Prostate gland (tissue), 2 donors: ENCODE measurements at regions not wholly inside any gene's neighbourhood (a gene's known extent, or its start where the extent isn't known, plus 50 kb on each side); places are given as distances from the start of the nearest gene placed in this dataset.

Experiments used
- DNase-seq: peaks from one replicate; pipeline ENCODE4 v3.0.0-alpha.2; 2019; ENCODE audit warnings: low spot score
- H3K27ac ChIP-seq, 2 donors: fragments of 200-600 bp; sonication (generic); 2 replicates each; pipeline ENCODE4 v1.5.1; 2017 to 2019
- H3K27me3 ChIP-seq: fragments of 200-600 bp; sonication (generic); replicated peaks from 2 replicates; pipeline ENCODE4 v1.5.1; 2019; ENCODE audit not compliant: insufficient read depth
- H3K36me3 ChIP-seq, 2 donors: fragments of 200-600 bp; sonication (generic); 1 replicate in 1 of 2; 2 replicates in 1 of 2; pipeline versions ENCODE4 v1.5.1 to v1.8.1; 2017 to 2019
- H3K4me1 ChIP-seq: fragments of 200-600 bp; sonication (generic); replicated peaks from 2 replicates; pipeline ENCODE4 v1.5.1; 2019
- H3K4me3 ChIP-seq, 2 donors: fragments of 200-600 bp; sonication (generic); 2 replicates each; pipeline ENCODE4 v1.5.1; 2017 to 2019
- H3K9me3 ChIP-seq: fragments of 200-600 bp; sonication (generic); 2 replicates; pipeline ENCODE4 v1.5.1; 2017
- POLR2A ChIP-seq: fragments of 450-650 bp; IDR thresholded peaks from one replicate; pipeline ENCODE4 v1.6.1; 2016; ENCODE audit warnings: antibody characterized with exemption, mild to moderate bottlenecking
- POLR2AphosphoS5 ChIP-seq: sonication (generic); formaldehyde crosslinking; IDR thresholded peaks from one replicate; pipeline ENCODE4 v1.6.1; 2017; ENCODE audit warnings: antibody characterized with exemption
- WGBS: methylation state at CpG from one replicate; pipeline ENCODE4 v1.1.5; 2018; 5-methylcytosine and 5-hydroxymethylcytosine counted together
- intact Hi-C: fragments of 100-400 bp; cut with DNase I; formaldehyde crosslinking; loops from one replicate; pipeline ENCODE4 v1.14.2; 2022
- TF ChIP-seq, protein P1 (sequence below), 4 experiments: fragments of 200-600 bp in 2 of 4; fragments of 450-650 bp in 2 of 4; sonication (generic) in 2 of 4; IDR thresholded peaks; 1 replicate in 3 of 4; 2 replicates in 1 of 4; pipeline ENCODE4 v1.5.1; 2016 to 2019; ENCODE audit warnings: antibody characterized with exemption in 4 of 4, mild to moderate bottlenecking in 2 of 4, moderate library complexity in 2 of 4

DNA sequence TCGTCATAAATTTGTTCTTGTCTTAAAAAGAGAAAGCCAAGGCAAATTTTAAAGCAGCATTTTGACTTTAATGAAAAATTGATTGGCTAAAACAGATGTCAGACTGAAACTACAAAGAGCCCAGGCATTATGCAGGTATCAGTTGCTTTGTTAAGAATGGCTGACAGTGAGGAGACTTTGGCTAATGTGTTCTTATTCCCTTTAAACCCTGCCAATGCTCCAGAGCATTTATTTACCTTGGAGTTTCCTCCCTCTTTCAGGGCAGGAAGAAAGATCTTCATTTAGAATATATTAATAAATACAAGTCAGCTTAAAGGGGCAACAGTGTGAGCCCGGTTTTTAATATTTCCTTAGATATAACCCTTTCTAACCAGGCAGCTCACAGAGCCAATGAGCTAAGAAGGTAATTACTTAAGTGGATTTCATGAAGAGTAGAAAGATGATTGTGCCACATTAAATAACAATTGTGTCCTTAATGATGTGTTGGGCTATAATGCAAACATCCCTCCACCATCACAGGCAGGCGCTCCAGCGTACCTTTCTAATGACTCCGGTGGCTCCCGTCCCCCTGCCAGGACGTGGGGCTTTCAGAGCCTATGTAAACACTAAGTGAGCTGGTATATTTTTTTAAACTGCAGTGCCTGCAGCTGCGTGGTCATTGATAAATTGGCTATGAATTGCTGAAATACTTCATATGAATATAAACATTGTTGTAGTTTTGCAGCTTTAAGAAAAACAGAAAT is 349.4 kb upstream of the POU3F3 start:
- no peak for TF ChIP-seq POLR2AphosphoS5
- TF ChIP-seq, protein P1, sequence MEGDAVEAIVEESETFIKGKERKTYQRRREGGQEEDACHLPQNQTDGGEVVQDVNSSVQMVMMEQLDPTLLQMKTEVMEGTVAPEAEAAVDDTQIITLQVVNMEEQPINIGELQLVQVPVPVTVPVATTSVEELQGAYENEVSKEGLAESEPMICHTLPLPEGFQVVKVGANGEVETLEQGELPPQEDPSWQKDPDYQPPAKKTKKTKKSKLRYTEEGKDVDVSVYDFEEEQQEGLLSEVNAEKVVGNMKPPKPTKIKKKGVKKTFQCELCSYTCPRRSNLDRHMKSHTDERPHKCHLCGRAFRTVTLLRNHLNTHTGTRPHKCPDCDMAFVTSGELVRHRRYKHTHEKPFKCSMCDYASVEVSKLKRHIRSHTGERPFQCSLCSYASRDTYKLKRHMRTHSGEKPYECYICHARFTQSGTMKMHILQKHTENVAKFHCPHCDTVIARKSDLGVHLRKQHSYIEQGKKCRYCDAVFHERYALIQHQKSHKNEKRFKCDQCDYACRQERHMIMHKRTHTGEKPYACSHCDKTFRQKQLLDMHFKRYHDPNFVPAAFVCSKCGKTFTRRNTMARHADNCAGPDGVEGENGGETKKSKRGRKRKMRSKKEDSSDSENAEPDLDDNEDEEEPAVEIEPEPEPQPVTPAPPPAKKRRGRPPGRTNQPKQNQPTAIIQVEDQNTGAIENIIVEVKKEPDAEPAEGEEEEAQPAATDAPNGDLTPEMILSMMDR (IDR thresholded peaks at IDR 0.05), result no peak
- TF ChIP-seq POLR2A, result no peak
- 17% methylated on average over 8 of the region's 8 CpGs for WGBS
- Histone ChIP-seq H3K4me3 (no peak overlapping the region), H3K9me3 (no peaks in the 10 kb centered on the region), H3K4me1 (no peaks in the 10 kb centered on the region), H3K27ac (no peak overlapping the region), H3K36me3 (no peaks in the 10 kb centered on the region), H3K27me3 (no peaks in the 10 kb centered on the region)
- no peak for DNase-seq
- intact Hi-C loops, result no loop called here

DNA sequence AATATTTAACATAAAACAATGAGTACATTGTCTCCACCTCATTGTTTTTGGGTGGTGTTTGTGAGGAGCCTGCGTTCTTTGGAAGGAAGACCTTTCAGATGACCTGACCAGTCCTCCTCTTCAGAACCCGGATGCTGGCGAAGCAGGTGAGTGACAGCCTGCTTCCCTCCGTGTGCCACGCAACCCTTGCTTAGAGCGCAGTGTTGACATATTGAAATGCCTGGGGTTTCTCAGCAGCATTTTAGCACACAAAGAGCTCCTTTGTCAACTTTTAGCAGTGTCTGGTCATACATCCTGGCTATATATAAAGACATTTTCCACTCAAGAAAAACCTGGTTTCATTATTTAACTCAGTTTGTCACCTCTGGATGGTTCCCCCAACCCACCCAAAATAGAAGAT is 335.7 kb upstream of the POU3F3 start:
- no peak overlapping the region for H3K27ac ChIP-seq
- H3K4me1 ChIP-seq, result no peaks in the 10 kb centered on the region
- H3K9me3 ChIP-seq, result no peaks in the 10 kb centered on the region
- no peaks in the 10 kb centered on the region for H3K27me3 ChIP-seq
- WGBS, result 81% methylated on average over 6 of the region's 6 CpGs
- H3K36me3 ChIP-seq, result no peaks in the 10 kb centered on the region
- H3K4me3 ChIP-seq, result no peak overlapping the region
- DNase-seq, result no peak
- TF ChIP-seq POLR2A (no peak), POLR2AphosphoS5 (no peak)
- TF ChIP-seq, protein P1 (IDR thresholded peaks at IDR 0.05), result no peak
- intact Hi-C loops, result no loop called here

DNA sequence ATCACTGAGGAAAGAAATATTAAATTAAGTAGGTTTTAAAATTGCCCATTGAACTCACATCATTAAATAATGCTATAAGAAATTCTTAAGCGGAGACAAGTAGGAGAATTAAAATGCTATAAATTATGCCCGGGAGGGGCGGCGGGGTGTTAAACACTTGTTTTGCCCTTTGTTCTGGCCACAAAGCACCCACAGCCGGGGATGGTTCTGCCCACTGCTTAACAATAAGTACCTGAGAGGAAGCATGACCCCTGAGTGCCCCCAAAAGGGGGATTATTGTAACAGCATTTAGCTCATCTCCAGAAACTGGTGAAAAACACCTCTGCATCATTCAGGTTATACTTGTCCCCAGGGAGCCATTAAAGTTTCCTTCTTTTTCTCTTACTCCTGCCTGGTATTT is 332.7 kb upstream of the POU3F3 start:
- WGBS, result 31% methylated on average over 5 of the region's 5 CpGs
- DNase-seq, result no peak
- no peaks in the 10 kb centered on the region for H3K4me1 ChIP-seq
- no peaks in the 10 kb centered on the region for H3K27me3 ChIP-seq
- no peak overlapping the region for H3K4me3 ChIP-seq
- intact Hi-C loops, result no loop called here
- no peak overlapping the region for H3K27ac ChIP-seq
- no peaks in the 10 kb centered on the region for H3K9me3 ChIP-seq
- TF ChIP-seq POLR2AphosphoS5 (no peak), POLR2A (no peak)
- TF ChIP-seq, protein P1 (IDR thresholded peaks at IDR 0.05), result no peak
- H3K36me3 ChIP-seq, result no peaks in the 10 kb centered on the region

DNA sequence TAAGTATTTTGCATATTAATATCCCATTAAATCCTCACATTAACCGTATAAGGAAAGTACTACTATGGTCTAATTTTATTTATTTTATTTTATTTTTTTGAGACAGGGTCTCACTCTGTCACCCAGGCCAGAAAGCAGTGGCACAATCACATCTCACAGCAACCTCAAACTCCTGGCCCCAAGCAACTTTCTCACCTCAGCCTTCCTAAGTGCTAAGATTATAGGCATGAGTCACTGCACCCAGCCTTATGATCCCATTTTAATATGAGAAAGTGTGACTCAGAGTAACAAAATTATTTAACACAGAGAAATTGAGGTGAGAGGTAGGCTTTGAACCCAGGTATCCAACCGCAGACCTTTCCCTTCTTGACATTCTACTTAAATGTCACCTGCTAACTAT is 330.0 kb upstream of the POU3F3 start:
- Histone ChIP-seq H3K36me3 (no peaks in the 10 kb centered on the region), H3K27me3 (no peaks in the 10 kb centered on the region), H3K9me3 (no peaks in the 10 kb centered on the region), H3K27ac (no peak overlapping the region), H3K4me3 (no peak overlapping the region), H3K4me1 (no peaks in the 10 kb centered on the region)
- WGBS, result 85% methylated on average over 2 of the region's 2 CpGs
- TF ChIP-seq POLR2A, result no peak
- no peak for TF ChIP-seq POLR2AphosphoS5
- TF ChIP-seq, protein P1 (IDR thresholded peaks at IDR 0.05), result no peak
- no peak for DNase-seq
- intact Hi-C loops, result no loop called here

DNA sequence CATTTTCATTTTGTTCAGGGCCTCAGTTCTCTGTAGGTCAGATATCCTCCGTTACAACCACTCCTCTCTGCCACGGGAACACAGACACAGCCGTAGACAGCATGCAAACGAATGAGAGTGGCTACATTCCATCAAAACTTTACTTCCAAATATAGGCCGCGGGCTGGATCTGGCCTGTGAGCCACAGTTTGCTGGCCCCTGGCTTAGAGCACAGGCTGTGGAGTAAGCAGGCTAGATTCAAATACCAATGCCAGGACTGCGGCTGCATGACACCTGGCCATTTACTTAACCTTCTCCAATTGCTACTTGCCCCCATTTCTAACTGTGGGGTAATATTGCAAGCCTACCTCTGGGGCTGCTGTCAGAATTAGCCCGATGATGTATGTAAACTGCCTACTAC is 325.8 kb upstream of the POU3F3 start:
- TF ChIP-seq POLR2A (no peak), POLR2AphosphoS5 (no peak)
- TF ChIP-seq, protein P1 (IDR thresholded peaks at IDR 0.05), result no peak
- no peaks in the 10 kb centered on the region for H3K9me3 ChIP-seq
- no peak overlapping the region for H3K27ac ChIP-seq
- H3K4me3 ChIP-seq, result no peak overlapping the region
- H3K4me1 ChIP-seq, result no peaks in the 10 kb centered on the region
- H3K27me3 ChIP-seq, result no peaks in the 10 kb centered on the region
- H3K36me3 ChIP-seq, result no peaks in the 10 kb centered on the region
- 71% methylated on average over 8 of the region's 8 CpGs for WGBS
- intact Hi-C loops, result no loop called here
- no peak for DNase-seq
